Activated effector memory CD4-positive, alpha-beta T cell treated with anti-CD3 and anti-CD28 coated beads, Interleukin-2, amount 50 U/mL, for 16 hours (primary cell): ENCODE measurements at regions not wholly inside any gene's neighbourhood (a gene's known extent, or its start where the extent isn't known, plus 50 kb on each side); places are given as distances from the start of the nearest gene placed in this dataset.
"Not testable (repeated sequence)": the region's sequence is repeated elsewhere in the genome, so short reads cannot be mapped to it uniquely, and the experiment has no call there.

Experiments
- DNase-seq: peaks from one replicate; pipeline ENCODE4 v3.0.0-alpha.2; 2020

GRCh38 chr5:152529440-152529839 is 124.4 kb upstream of the NMUR2 start:
- no peak for DNase-seq

GRCh38 chr5:152532714-152533113 is 127.6 kb upstream of the NMUR2 start:
- no peak for DNase-seq

- DNase-seq: no peak
These were observed 129.6 kb upstream of the NMUR2 start for GRCh38 chr5:152534641-152535040.

- DNase-seq: no peak
These were observed 137.7 kb upstream of the NMUR2 start for GRCh38 chr5:152542741-152543140.

- DNase-seq: no peak
These were observed 141.4 kb upstream of the NMUR2 start for GRCh38 chr5:152546493-152546892.

GRCh38 chr5:152547202-152547601 is 142.1 kb upstream of the NMUR2 start:
- DNase-seq: no peak

GRCh38 chr5:152549709-152550108 is 144.6 kb upstream of the NMUR2 start:
- no peak for DNase-seq

- no peak for DNase-seq
These were observed 146.0 kb upstream of the NMUR2 start for GRCh38 chr5:152551061-152551460.

- no peak for DNase-seq
These were observed 151.7 kb upstream of the NMUR2 start for GRCh38 chr5:152556784-152557183.

- peak; percentile 64 for DNase-seq
These were observed 155.5 kb upstream of the NMUR2 start for GRCh38 chr5:152560512-152561137.

GRCh38 chr5:152568016-152568415 is 162.9 kb upstream of the NMUR2 start:
- no peak for DNase-seq

- DNase-seq: no peak
These were observed 167.7 kb upstream of the NMUR2 start for GRCh38 chr5:152572812-152573211.

- no peak for DNase-seq
These were observed 179.0 kb upstream of the NMUR2 start for GRCh38 chr5:152584103-152584502.

GRCh38 chr5:152592416-152592815 is 187.3 kb upstream of the NMUR2 start:
- no peak for DNase-seq

GRCh38 chr5:152593388-152593787 is 188.3 kb upstream of the NMUR2 start:
- no peak for DNase-seq

GRCh38 chr5:152595405-152595804 is 190.3 kb upstream of the NMUR2 start:
- DNase-seq: no peak

GRCh38 chr5:152599096-152599495 is 194.0 kb upstream of the NMUR2 start:
- no peak for DNase-seq

- DNase-seq: no peak
These were observed 197.0 kb upstream of the NMUR2 start for GRCh38 chr5:152601806-152602732.

GRCh38 chr5:152606050-152606449 is 201.0 kb upstream of the NMUR2 start:
- not testable (repeated sequence) for DNase-seq

GRCh38 chr5:152606776-152607364 is 201.8 kb upstream of the NMUR2 start:
- DNase-seq: no peak

GRCh38 chr5:152607401-152608160 is 202.5 kb upstream of the NMUR2 start:
- DNase-seq: no peak

GRCh38 chr5:152608458-152608857 is 203.4 kb upstream of the NMUR2 start:
- no peak for DNase-seq

GRCh38 chr5:152619756-152620155 is 214.7 kb upstream of the NMUR2 start:
- DNase-seq: no peak
